Activated naive CD8-positive, alpha-beta T cell treated with anti-CD3 and anti-CD28 coated beads for 36 hours (primary cell): ENCODE measurements at regions not wholly inside any gene's neighbourhood (a gene's known extent, or its start where the extent isn't known, plus 50 kb on each side); places are given as distances from the start of the nearest gene placed in this dataset.
"Not testable (repeated sequence)": the region's sequence is repeated elsewhere in the genome, so short reads cannot be mapped to it uniquely, and the experiment has no call there.

ENCODE experiments used
- DNase-seq: peaks from one replicate; pipeline ENCODE4 v3.0.0; 2021
- H3K27ac Mint-ChIP-seq: one replicate; pipeline ENCODE4 v1.8.0; 2022; ENCODE audit warnings: mild to moderate bottlenecking, moderate library complexity, mixed read lengths
- H3K27me3 Mint-ChIP-seq: one replicate; pipeline ENCODE4 v1.8.0; 2022; ENCODE audit warnings: mild to moderate bottlenecking, mixed read lengths
- H3K36me3 Mint-ChIP-seq: one replicate; pipeline ENCODE4 v1.8.0; 2021; ENCODE audit warnings: mild to moderate bottlenecking, mixed read lengths
- H3K4me1 Mint-ChIP-seq: one replicate; pipeline ENCODE4 v1.8.0; 2021; ENCODE audit warnings: mixed read lengths
- H3K4me3 Mint-ChIP-seq: one replicate; pipeline ENCODE4 v1.8.0; 2022; ENCODE audit warnings: mild to moderate bottlenecking, moderate library complexity, mixed read lengths
- H3K9me3 Mint-ChIP-seq: one replicate; pipeline ENCODE4 v1.8.0; 2022; ENCODE audit warnings: mixed read lengths

GRCh38 chr11:115627071-115627470, 122.9 kb upstream of the CADM1 start:
- no peak overlapping the region for H3K4me3 Mint-ChIP-seq
- H3K36me3 Mint-ChIP-seq = no peaks in the 10 kb centered on the region
- no peak overlapping the region for H3K27ac Mint-ChIP-seq
- H3K27me3 Mint-ChIP-seq = peaks cover 17% of the 10 kb centered on the region
- DNase-seq = no peak
- H3K9me3 Mint-ChIP-seq = no peaks in the 10 kb centered on the region
- H3K4me1 Mint-ChIP-seq = no peaks in the 10 kb centered on the region

GRCh38 chr11:115626414-115626813, 122.2 kb upstream of the CADM1 start:
- H3K4me1 Mint-ChIP-seq = no peaks in the 10 kb centered on the region
- H3K9me3 Mint-ChIP-seq = no peaks in the 10 kb centered on the region
- no peak overlapping the region for H3K4me3 Mint-ChIP-seq
- H3K27ac Mint-ChIP-seq = no peak overlapping the region
- H3K36me3 Mint-ChIP-seq = no peaks in the 10 kb centered on the region
- peaks cover 17% of the 10 kb centered on the region for H3K27me3 Mint-ChIP-seq
- no peak for DNase-seq

- Mint-ChIP-seq H3K4me3 (no peak overlapping the region), H3K4me1 (no peaks in the 10 kb centered on the region), H3K36me3 (no peaks in the 10 kb centered on the region), H3K27ac (no peak overlapping the region), H3K27me3 (peaks cover 17% of the 10 kb centered on the region), H3K9me3 (no peaks in the 10 kb centered on the region)
- DNase-seq = no peak
Measured at GRCh38 chr11:115625502-115625901, 121.3 kb upstream of the CADM1 start.

- no peak overlapping the region for H3K4me3 Mint-ChIP-seq
- H3K9me3 Mint-ChIP-seq = no peaks in the 10 kb centered on the region
- H3K27ac Mint-ChIP-seq = no peak overlapping the region
- H3K36me3 Mint-ChIP-seq = no peaks in the 10 kb centered on the region
- DNase-seq = no peak
- H3K27me3 Mint-ChIP-seq = peaks cover 12% of the 10 kb centered on the region
- H3K4me1 Mint-ChIP-seq = no peaks in the 10 kb centered on the region
Measured at GRCh38 chr11:115624065-115624464, 119.8 kb upstream of the CADM1 start.

- no peaks in the 10 kb centered on the region for H3K4me1 Mint-ChIP-seq
- no peaks in the 10 kb centered on the region for H3K36me3 Mint-ChIP-seq
- no peak overlapping the region for H3K4me3 Mint-ChIP-seq
- peaks cover 8% of the 10 kb centered on the region for H3K27me3 Mint-ChIP-seq
- H3K27ac Mint-ChIP-seq = no peak overlapping the region
- DNase-seq = no peak
- no peaks in the 10 kb centered on the region for H3K9me3 Mint-ChIP-seq
Measured at GRCh38 chr11:115623021-115623451, 118.8 kb upstream of the CADM1 start.

GRCh38 chr11:115618428-115618827, 114.2 kb upstream of the CADM1 start:
- no peak for DNase-seq
- Mint-ChIP-seq H3K9me3 (no peaks in the 10 kb centered on the region), H3K4me1 (no peaks in the 10 kb centered on the region), H3K36me3 (no peaks in the 10 kb centered on the region), H3K27ac (no peak overlapping the region), H3K4me3 (no peak overlapping the region), H3K27me3 (no peaks in the 10 kb centered on the region)

- H3K4me1 Mint-ChIP-seq = no peaks in the 10 kb centered on the region
- H3K27ac Mint-ChIP-seq = no peak overlapping the region
- H3K27me3 Mint-ChIP-seq = no peaks in the 10 kb centered on the region
- no peak overlapping the region for H3K4me3 Mint-ChIP-seq
- no peaks in the 10 kb centered on the region for H3K9me3 Mint-ChIP-seq
- H3K36me3 Mint-ChIP-seq = no peaks in the 10 kb centered on the region
- no peak for DNase-seq
Measured at GRCh38 chr11:115617767-115618166, 113.6 kb upstream of the CADM1 start.

GRCh38 chr11:115616971-115617370, 112.8 kb upstream of the CADM1 start:
- H3K4me1 Mint-ChIP-seq = no peaks in the 10 kb centered on the region
- no peaks in the 10 kb centered on the region for H3K9me3 Mint-ChIP-seq
- no peak overlapping the region for H3K4me3 Mint-ChIP-seq
- H3K36me3 Mint-ChIP-seq = no peaks in the 10 kb centered on the region
- H3K27ac Mint-ChIP-seq = no peak overlapping the region
- H3K27me3 Mint-ChIP-seq = no peaks in the 10 kb centered on the region
- no peak for DNase-seq

GRCh38 chr11:115613986-115614632, 109.9 kb upstream of the CADM1 start:
- no peaks in the 10 kb centered on the region for H3K36me3 Mint-ChIP-seq
- no peaks in the 10 kb centered on the region for H3K9me3 Mint-ChIP-seq
- no peak overlapping the region for H3K27ac Mint-ChIP-seq
- H3K27me3 Mint-ChIP-seq = no peaks in the 10 kb centered on the region
- no peaks in the 10 kb centered on the region for H3K4me1 Mint-ChIP-seq
- H3K4me3 Mint-ChIP-seq = no peak overlapping the region
- DNase-seq = no peak

GRCh38 chr11:115613004-115613403, 108.8 kb upstream of the CADM1 start:
- no peaks in the 10 kb centered on the region for H3K4me1 Mint-ChIP-seq
- H3K4me3 Mint-ChIP-seq = no peak overlapping the region
- no peaks in the 10 kb centered on the region for H3K36me3 Mint-ChIP-seq
- H3K27me3 Mint-ChIP-seq = no peaks in the 10 kb centered on the region
- no peaks in the 10 kb centered on the region for H3K9me3 Mint-ChIP-seq
- no peak overlapping the region for H3K27ac Mint-ChIP-seq
- no peak for DNase-seq

GRCh38 chr11:115612046-115612730, 108.0 kb upstream of the CADM1 start:
- no peak for DNase-seq
- Mint-ChIP-seq H3K4me1 (no peaks in the 10 kb centered on the region), H3K4me3 (no peak overlapping the region), H3K36me3 (no peaks in the 10 kb centered on the region), H3K9me3 (no peaks in the 10 kb centered on the region), H3K27ac (no peak overlapping the region), H3K27me3 (no peaks in the 10 kb centered on the region)

- DNase-seq = no peak
- Mint-ChIP-seq H3K4me1 (no peaks in the 10 kb centered on the region), H3K9me3 (no peaks in the 10 kb centered on the region), H3K27me3 (no peaks in the 10 kb centered on the region), H3K27ac (no peak overlapping the region), H3K4me3 (no peak overlapping the region), H3K36me3 (no peaks in the 10 kb centered on the region)
Measured at GRCh38 chr11:115611343-115611742, 107.1 kb upstream of the CADM1 start.

GRCh38 chr11:115610908-115611307, 106.7 kb upstream of the CADM1 start:
- no peak overlapping the region for H3K27ac Mint-ChIP-seq
- no peaks in the 10 kb centered on the region for H3K36me3 Mint-ChIP-seq
- no peaks in the 10 kb centered on the region for H3K27me3 Mint-ChIP-seq
- no peak for DNase-seq
- H3K4me3 Mint-ChIP-seq = no peak overlapping the region
- no peaks in the 10 kb centered on the region for H3K4me1 Mint-ChIP-seq
- no peaks in the 10 kb centered on the region for H3K9me3 Mint-ChIP-seq

- H3K27ac Mint-ChIP-seq = not testable (repeated sequence)
Measured at GRCh38 chr11:115610234-115610633, 106.0 kb upstream of the CADM1 start.

GRCh38 chr11:115608976-115609375, 104.8 kb upstream of the CADM1 start:
- Mint-ChIP-seq H3K27me3 (no peaks in the 10 kb centered on the region), H3K36me3 (no peaks in the 10 kb centered on the region), H3K4me1 (no peaks in the 10 kb centered on the region), H3K9me3 (no peaks in the 10 kb centered on the region), H3K27ac (no peak overlapping the region), H3K4me3 (no peak overlapping the region)
- DNase-seq = no peak

More at GRCh38 chr11:115610234-115610633, 106.0 kb upstream of the CADM1 start:
- H3K36me3 Mint-ChIP-seq, H3K9me3 Mint-ChIP-seq, H3K4me3 Mint-ChIP-seq, DNase-seq, H3K4me1 Mint-ChIP-seq, H3K27me3 Mint-ChIP-seq: not testable (repeated sequence)

GRCh38 chr11:115607621-115608221, 103.5 kb upstream of the CADM1 start:
- Mint-ChIP-seq H3K27me3 (no peaks in the 10 kb centered on the region), H3K4me3 (no peak overlapping the region), H3K27ac (no peak overlapping the region), H3K4me1 (no peaks in the 10 kb centered on the region), H3K36me3 (no peaks in the 10 kb centered on the region), H3K9me3 (no peaks in the 10 kb centered on the region)
- DNase-seq = no peak
